ENCODE measurements at regions not wholly inside any gene's neighbourhood (a gene's known extent, or its start where the extent isn't known, plus 50 kb on each side); places are given as distances from the start of the nearest gene placed in this dataset.

DNA sequence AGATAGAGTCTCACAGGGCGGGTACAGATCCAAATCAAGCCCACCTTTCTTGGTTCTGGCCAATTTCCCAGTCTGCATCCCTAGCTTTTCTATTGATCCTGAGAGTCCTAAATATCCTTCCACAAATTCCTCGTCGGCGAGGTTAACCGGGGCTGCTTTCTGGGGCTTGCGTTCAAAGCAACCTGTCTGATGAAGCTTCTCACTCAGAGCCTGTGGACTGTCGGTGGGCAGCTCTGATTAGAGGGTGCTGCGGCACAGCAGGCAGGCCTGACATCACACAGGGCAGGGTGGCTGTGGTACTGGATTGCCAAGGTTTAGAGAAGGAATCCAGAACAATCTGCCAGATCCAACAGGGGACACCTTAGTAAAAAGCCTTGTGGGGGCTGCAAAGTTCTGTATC is 338.0 kb upstream of the ZMIZ1 start:
- no peak for DNase-seq

DNA sequence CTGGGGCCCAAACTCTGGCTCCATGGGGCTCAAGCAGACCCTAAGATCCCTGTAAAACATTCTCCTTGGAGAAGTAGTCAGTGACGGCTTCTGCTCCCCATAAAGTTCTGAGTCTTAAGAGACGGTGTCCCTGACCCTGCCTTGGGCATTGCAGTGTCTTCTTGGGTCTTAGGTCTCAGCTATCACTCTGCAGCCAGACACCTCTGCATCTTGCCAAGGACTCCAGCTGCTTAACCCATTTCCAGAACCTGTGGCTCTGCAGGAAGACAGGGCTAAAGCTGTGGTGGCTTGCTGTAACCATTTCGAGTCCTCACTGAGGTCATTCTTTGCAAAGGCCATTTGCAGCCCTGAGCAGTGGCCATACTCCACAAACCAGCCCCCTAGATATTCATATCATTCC is 337.1 kb upstream of the ZMIZ1 start:
- DNase-seq: no peak

DNA sequence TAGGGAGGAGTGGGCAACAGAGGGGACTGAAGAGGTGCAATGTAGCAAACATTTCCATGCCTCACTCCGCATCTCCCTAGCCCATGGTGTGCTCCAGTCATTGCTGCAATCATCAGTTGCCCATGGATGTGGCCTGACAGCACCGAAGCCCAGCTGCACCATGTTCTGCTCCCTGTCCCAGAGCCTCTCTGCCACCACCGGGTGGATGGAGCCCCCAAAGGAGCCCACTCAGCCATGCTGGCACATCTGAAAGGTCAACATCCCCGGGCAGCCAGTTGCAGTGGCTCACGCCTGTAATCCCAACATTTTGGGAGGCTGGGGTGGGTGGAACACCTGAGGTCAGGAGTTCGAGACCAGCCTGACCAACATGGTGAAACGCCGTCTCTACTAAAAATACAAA is 336.4 kb upstream of the ZMIZ1 start:
- DNase-seq: no peak

DNA sequence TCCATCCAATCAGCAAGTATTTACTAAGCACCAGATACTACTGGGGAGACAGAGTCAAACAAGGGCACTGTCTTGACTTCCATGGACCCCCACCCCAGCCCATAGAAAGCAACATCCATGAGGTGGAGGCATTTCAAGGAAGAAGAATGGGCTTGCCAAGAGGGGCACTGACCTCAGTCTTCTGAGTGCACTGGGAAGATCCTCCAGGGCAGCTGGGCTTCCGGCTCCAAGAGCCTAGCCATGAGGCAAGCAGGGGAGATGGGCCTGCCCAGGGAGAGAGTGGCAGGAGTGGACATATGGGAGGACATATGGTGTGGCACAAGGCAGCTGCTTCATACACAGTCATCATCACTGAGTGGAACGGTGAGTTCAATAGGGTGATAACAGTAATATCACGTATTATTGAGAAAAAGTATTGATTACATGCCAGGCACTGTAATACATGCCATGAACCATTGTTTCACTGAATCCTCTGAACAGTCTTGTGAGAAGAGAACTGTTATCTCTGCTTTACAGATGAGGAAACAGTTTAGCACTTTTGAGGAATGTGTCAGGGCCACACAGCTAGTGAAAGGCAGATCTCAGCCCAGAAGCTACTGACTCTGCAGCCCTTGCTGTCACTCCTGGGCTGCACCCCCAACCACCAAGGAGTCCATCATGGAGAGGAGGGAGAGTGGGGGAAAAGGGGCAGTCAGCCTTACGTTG is 331.7 kb upstream of the ZMIZ1 start:
- no peak for DNase-seq

DNA sequence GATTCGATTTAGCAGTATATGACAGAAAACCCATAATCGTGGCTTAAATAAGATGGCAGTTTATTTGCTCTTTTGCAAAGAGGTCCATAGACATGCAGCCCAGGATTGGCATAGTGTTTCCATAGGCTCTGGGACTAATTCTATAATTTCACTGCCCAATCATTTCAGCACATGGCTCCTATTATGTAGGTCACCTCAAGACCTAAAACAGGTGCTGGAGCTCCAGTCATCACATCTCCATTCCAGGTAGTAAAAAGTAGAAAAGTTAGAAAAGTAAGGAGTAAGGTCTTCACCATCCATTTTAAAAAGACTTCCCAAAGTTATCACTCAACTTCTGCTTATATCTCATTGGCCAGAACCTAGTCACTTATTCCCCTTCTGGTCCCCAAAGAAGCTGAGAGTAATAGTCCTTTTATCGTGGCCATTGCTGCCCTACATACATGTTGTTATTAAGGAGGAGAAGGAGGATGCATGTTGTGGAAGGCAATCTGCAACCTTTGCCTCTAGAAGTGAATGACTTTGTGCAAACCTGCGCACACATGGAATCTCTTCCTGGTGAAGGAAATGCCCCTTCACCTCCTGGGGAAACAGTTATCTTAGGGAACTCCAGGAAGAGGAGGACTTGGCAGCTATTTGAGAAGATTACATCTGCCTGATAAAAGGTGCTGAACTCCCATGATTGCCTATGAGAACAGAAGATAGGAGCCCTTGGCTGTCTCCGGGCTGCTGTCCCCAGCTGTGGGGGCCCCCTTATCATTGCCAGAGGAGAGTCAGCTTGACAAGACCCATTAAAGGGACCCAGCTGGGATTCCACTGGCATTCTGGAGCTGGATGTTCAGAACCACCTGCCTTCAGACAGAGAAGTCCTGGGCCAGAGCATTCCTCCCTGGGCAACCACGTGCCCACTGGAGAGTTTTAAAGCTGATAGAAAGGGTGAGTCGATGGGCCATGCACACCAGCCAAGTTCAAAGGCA is 330.6 kb upstream of the ZMIZ1 start:
- no peak for DNase-seq

DNA sequence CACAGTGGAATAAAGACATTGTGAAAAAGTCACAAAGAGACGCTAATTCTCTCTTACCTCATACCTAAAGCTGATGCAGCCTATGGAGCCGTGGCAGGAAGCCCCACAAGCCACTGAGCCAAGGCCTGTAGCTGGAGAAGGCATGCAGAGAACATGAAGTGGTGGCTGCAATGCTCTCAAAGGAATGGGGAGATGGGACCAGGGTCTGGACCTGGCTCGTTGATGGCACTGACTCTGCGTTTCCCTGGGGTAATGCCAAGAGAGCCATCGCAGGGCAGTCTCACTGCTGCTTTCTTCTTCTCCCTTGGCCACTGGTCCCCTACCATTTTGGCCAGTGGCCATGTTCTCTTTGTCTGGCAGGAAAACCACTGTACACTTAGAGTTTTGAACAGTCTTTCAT is 329.9 kb upstream of the ZMIZ1 start:
- no peak for DNase-seq

DNA sequence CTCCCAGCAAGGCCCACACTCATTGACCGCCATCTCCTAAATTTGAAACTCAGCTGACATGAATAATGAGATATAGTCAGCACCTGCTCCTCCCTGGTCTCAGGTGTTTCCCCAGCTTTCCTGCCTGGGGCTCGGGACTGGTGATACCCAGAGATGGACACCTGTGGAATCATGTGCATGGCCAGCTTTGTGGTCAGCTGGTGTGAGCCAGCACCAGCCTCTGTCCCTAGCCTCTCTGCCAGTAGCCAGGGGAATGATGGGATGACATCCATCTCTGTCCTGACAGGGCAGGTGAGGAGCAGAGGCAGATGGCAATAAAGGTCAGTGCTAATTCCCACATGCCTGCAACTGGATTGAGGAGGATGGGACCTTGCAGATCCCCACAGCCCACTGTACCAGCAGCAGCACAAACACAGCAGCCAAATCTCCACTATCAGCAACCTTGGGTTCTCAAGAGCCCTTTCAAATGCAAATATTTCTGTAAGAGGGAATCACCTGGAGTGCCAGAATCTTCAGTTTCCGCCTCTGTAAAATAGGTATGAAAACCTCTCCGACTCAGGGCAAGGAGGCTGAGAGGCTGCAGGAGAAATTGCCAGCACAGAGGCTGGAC is 329.2 kb upstream of the ZMIZ1 start:
- no peak for DNase-seq

DNA sequence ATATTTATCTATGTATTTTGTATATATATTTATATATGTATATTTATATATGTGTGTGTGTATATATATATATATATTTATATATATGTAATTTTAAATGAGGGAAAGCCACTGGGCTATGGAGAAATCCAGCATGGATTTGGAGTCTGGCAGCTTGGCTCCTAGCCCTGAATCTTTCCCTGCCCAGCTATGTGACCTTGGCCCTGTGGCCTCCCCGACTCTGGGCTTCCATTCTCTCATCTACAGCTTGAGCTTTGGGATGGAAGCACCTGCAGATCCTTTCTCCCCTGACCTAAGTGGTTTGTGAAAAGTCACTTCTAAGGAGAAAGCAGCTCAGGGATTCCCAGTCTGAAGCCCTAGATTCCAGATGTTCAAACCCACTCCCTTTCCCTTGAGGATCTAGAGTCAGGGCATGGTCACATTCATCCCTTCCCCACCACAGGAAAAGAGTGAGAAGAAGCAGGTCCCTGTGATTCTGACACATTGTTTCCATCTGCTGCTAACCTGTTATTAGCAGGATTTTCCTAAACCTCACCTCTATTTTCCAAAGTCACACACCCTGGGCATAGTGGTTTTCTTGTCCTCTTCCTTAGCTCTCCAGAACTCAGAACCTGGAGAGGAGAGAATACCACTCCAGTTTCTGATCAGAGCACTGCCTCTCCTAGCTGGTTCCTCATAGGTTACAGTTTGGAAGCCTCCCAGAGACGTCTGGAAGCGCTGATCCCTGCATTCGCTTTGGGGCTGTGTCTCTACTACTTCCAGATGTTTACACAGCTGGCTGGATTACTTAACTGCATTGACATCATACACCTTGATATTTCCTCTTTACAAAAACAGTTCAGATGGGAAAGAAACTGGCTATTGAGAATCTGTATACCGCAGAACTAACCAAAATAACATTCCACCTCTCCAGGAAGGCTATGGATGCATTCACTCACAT is 327.5 kb upstream of the ZMIZ1 start:
- DNase-seq: no peak

DNA sequence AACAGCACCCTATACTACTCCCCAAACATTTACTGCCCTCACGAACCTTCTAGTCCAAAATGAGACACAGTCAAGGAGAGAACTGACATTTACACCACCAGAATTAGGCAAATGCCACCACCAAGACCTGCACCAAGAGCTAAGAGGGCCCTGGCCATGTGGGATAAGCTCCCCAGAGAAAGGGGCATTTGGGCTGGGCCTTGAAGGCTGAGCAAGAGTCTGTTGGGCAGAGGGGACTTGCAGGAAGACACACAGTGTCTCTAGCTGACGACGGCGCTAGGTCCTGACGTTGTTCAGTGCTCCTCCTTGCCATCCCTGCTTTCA is 326.4 kb upstream of the ZMIZ1 start:
- no peak for DNase-seq

DNA sequence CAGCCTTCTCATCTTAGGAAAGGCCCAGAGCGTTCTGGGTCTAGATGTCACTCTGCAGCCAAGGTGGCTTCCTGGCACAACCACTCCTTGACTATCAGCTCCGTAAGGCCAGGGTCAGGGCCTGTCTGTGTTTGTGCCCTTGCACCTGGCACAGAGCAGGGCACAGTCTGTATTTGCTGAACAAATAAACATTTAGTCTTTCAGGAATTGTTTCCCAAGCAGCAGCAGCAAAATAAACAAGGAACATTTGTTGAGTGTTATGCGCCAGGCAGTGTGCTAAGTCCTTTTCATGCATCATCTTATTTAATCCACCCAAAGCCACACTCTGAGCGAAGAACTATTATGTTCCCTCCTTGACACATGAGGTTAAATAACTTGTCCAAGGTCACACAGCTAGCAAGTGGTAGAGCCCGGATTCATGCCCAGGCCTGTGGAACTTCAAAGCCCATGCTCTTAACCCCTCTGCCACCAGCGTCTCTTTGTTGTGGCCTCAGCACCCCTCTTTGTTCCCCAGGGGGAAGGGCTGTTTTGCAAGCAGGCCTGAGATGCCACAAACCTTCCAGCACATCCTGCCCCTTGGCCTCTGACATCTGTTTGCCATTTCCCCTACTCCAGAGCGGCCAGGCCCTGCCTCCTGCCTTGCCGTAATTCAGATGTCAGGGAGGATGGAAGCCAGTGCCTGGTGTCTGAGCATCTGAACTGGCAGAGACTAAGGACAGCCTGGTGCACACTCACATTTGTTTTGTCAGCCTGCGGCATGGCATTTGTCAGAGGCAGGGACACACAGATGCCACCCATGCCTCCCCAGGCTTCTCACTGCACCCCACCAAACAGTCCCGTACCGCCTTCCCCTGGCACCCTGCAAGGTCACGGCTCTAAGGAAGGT is 325.8 kb upstream of the ZMIZ1 start:
- DNase-seq: no peak

DNA sequence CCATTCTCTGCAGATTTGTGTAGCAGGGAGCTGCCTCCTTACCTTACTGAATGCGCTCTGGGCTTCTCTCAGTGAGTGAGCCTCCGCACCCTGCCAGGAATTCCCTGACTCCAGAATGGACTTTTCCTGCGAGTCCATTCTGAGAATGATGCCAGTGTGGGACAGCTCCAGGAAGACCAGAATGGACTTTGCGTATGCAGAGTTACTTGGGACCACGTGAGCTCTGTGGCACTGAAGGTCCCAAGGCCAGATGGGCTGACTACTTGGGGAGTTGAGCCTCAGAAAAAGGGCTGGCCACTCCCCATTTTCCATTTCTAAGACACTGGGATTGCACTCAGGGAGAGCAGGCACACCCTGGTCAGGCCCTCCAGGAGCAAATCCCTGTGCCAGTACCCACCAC is 324.7 kb upstream of the ZMIZ1 start:
- DNase-seq: no peak

DNA sequence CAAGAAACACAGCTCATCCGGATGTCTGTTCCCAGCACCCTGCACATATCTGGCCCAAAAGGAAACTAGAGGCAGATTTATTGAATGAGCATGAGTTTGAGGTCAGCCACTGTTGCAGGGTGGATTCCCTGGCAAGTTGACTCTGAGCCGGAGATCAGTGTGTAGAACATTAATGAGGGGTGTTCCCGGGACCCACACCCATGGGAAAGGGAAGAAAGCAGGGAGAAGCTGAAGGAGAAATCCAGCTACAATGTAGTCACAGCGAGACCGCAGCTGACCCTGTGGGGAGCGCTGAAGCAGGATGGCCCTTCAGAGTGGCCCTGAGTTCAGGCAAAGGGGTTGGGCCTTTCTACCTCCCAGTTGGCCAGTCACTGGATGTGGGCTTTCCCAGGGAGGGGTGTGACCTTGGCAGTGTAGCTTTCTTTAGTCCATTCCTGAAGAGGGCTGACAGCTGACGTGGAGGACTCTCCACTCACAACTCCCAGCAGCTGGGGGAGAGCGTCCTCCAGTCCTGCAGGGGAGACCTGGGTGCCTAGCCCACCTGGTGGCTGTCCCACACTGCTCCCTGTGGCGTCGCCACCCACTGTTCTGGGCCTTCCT is 324.2 kb upstream of the ZMIZ1 start:
- no peak for DNase-seq

DNA sequence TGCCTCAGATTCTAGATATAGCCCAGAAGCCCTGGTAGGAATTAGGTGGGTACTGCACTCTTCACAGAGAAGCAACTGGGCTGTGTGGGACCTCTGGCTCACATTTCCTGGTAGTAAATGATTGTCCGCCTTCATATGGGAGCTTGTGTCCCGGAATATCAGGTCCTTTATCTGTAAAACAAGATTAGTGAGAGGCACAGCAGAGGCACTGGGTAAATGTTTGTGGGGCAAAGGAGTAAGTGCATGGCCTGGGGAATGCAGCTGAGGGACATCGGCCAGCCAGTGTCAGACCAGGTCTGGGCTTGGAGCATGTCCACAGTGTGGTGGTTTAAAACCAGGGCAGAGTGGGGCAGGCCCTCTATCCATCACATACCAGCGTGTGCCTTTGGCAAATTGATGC is 323.3 kb upstream of the ZMIZ1 start:
- no peak for DNase-seq

DNA sequence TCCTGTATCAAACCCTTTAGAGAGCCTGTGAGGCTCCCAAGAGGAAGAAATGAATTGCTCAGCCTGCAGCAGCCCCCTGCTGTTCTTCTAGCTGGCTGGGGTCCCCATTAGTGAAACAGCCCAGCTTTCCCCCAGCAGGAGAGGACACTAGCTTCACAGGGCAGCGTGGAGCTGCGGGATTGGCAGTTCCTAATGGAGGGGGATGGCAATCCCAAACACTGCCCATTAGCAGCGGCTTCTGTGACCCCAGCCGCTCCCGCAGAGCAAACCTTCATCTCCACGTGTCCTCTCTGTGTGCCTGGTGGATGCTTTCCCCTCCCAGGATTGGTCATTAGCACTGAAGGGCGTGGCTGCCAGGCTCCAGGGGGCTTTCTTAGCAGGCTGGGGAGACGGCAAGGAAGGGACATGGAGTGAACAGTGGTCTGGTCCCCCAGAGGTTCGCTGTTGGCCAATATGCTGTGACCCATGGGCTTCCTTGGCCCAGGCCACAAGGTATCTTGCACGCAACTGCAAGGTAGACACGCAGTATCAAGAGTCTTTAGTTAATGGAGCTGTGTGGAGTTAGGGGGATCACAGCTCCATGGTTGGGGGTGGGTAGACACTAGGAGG is 322.5 kb upstream of the ZMIZ1 start:
- DNase-seq: no peak

DNA sequence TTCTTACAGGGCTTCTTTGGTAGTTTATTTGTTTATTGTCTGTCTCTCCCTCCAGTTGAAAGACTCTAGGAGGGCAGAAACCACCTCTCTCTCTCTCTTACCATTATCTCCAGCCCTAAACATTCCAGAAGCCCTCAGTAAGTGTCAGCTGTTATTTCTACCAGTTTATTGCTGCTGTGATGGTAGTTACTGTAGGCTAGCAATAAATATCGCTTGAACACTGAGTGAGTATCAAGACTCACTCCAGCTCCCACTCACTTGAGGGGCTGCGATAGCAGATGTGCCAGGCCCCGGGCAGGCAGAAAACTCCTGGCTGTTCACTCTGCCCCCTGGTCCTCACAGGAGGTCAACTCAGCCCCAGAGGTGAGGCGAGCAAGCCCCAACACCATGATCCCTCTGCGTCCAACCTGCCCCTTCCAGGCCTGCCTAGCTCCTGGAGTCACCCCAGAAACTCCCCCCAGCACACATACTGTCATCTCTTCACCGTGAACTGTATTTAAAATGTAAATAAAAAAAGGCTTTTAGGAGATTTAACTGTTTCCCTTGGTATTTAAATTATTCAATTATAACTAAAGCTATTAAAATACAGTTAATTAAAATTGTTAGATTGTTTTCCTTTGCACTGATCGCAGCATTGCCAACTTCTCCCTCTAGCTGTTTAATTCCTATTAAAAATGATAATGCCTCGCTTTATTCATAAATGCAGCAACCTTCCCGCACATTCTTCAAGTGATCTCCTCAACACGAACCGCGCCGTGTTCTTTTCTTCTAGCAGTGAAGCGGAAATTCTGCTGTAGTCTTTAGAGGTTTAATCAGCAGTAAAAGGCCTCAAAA is 321.1 kb upstream of the ZMIZ1 start:
- no peak for DNase-seq

DNA sequence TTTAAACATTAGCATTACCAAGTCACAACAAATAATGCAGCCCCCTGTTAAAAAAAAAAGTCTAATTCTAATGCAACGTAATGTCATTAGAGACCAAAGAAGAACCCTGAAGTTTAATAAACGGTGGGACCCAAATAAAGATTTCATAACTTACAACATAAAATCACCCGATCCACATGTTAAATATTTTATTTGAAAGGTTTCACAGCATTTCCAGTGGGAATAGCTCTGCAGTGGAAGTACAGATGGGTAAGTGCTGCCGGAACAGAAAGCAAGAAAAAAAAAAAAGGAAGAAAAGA is 320.6 kb upstream of the ZMIZ1 start:
- no peak for DNase-seq

DNA sequence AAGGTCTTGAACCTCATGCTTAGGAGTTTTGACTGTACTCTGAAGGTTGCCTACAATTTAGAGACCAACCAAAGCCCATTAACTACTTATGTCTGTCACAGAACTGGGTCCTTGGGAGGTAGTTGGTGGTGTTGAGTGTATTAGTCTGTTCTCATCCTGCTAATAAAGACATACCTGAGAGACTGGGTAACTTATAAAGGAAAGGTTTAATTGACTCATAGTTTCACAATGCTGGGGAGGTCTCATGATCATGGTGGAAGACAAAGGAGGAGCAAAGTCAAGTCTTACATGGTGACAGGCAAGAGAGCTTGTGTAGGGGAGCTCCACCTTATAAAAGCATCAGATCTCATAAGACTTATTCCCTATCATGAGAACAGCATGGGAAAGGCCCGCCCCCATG is 319.6 kb upstream of the ZMIZ1 start:
- DNase-seq: no peak

DNA sequence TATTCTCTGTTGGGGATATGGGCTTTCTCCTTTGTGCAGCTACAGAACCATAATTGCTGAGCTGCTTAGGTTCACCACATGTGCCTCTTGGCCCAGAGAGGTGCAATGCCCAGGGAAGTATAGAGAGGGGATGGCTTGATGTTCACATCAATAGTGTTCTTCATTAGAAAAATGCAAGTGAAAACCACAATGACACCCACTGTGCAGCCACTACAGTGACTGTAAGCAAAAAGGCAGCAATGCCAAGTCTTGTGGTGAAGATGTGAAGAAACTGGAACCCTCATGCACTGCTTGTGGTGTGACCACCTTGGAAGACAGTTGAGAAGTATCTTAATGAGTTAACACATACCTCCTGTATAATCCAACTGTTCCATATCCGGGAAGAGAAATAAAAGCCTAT is 318.9 kb upstream of the ZMIZ1 start:
- no peak for DNase-seq

DNA sequence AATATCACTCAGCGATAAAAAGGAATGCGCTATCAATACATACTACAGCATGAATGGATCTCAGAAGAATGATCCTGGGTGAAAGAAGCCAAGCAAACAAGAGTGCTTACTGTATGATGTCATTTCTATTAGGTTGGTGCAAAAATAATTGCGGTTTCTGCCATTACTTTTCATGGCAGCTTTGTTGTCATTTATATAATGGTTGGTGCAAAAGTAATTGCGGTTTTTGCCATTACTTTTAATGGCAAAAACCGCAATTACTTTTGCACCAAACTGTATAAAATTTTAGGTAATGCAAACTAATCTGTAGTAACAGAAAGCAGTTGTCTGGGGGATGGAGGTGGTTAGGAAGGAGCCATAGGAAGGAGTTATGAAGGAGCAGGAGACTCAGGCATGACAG is 318.3 kb upstream of the ZMIZ1 start:
- no peak for DNase-seq

DNA sequence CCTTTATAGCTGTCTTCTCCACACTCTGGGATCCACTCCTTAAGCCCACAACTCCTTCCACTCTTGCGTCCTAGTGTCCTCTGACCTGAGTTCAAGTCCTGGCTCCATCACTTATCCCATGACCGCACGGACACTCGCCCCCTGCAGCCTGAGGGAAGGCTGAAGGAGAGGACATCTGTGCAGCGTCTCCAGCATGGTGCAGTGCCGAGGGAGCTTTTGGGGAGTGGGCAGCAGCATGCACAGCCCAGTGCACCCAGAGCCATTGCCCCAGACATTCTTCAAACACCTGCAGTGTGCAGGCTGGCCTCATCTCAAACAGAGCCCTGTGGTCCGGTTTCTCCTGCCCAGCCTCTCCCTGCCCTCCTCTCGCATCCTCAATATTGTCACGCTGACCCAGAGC is 317.1 kb upstream of the ZMIZ1 start:
- no peak for DNase-seq
